ENCODE measurements at regions not wholly inside any gene's neighbourhood (a gene's known extent, or its start where the extent isn't known, plus 50 kb on each side); places are given as distances from the start of the nearest gene placed in this dataset.

DNA sequence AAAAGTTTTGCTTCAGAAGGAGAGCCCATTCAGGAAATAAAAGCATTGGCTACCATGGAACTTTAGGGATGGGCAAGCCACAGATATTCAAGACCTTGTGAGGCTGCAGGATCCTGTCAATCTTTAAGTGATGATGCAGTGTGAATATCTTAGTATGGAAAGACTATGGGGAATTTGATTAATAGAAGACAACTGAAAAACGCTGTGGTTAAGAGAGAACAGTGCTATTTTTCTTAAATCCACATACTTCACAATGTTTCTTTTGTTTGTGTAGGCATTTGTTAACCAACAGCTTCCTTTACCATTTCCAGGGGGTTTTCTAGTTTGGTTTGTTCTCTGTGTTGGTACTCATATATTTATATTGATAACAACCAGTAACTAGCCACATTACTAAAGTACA, 90.3 kb downstream of the TMEM212 start:
- no peak overlapping the region for H3K27ac ChIP-seq
- TF ChIP-seq EP300 (IDR thresholded peaks at IDR 0.05) (no peak), POLR2AphosphoS5 (IDR thresholded peaks at IDR 0.05) (no peak), POLR2A (IDR thresholded peaks at IDR 0.05) (no peak)
- TF ChIP-seq, protein P1, sequence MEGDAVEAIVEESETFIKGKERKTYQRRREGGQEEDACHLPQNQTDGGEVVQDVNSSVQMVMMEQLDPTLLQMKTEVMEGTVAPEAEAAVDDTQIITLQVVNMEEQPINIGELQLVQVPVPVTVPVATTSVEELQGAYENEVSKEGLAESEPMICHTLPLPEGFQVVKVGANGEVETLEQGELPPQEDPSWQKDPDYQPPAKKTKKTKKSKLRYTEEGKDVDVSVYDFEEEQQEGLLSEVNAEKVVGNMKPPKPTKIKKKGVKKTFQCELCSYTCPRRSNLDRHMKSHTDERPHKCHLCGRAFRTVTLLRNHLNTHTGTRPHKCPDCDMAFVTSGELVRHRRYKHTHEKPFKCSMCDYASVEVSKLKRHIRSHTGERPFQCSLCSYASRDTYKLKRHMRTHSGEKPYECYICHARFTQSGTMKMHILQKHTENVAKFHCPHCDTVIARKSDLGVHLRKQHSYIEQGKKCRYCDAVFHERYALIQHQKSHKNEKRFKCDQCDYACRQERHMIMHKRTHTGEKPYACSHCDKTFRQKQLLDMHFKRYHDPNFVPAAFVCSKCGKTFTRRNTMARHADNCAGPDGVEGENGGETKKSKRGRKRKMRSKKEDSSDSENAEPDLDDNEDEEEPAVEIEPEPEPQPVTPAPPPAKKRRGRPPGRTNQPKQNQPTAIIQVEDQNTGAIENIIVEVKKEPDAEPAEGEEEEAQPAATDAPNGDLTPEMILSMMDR (IDR thresholded peaks at IDR 0.05): no peak
- whole genome bisulfite sequencing, 2 donors (ENCODE audit: low coverage in 1 of 2): 75 to 79% methylated on average over 1 of the region's 1 CpG
- no peak overlapping the region for H3K4me3 ChIP-seq
- no peaks in the 10 kb centered on the region for H3K4me1 ChIP-seq
- no peaks in the 10 kb centered on the region for H3K36me3 ChIP-seq
- H3K9me3 ChIP-seq: no peaks in the 10 kb centered on the region
- ATAC-seq: no peak
- H3K27me3 ChIP-seq: no peaks in the 10 kb centered on the region

DNA sequence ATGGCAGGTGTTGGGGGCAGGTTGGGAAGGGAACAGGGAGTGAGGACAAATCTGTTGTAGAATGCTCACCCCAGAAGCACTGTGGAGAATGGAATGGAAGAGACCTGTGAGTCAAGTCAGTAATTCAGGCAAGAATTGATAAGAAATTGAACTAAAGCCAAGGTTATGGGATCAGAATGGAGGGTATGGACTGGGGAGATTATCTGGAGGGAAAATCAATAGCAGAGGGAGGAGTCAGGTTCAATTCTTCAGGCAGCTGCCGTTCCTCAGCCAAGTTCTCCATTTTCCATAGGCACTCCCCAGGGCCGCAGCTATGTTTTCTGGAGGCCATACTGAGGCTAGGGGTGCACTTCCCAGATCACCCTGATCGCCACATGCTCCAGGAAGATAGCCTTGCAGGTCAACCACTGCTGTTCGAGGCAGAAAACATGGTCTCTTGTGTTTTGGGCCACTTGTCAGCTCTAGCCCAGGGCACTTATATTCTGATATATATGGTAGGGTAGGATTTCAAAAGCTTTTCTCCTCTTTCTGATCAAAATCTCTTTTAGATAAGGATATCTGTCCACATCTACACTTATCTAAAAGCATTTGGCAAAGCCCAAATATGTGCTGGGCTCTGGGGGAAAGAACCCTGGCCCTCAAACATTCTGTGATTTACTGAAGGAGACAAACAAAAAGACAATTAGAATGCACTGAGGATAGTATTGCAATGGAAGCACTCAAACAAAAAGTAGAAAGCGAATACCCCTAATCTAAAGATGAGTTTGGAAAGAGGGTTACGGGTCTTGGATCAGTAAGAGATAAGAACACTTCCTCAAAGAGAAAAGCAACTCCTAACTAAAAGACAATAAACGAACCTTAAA, 92.3 kb downstream of the TMEM212 start:
- no peaks in the 10 kb centered on the region for H3K27me3 ChIP-seq
- no peak overlapping the region for H3K27ac ChIP-seq
- H3K4me3 ChIP-seq: no peak overlapping the region
- no peak for ATAC-seq
- TF ChIP-seq POLR2A (IDR thresholded peaks at IDR 0.05) (no peak), EP300 (IDR thresholded peaks at IDR 0.05) (no peak), POLR2AphosphoS5 (IDR thresholded peaks at IDR 0.05) (no peak)
- TF ChIP-seq, protein P1 (IDR thresholded peaks at IDR 0.05): no peak
- H3K36me3 ChIP-seq: no peaks in the 10 kb centered on the region
- no peaks in the 10 kb centered on the region for H3K4me1 ChIP-seq
- no peaks in the 10 kb centered on the region for H3K9me3 ChIP-seq
- 71 to 81% methylated on average over 5 to 7 of the region's 7 CpGs for WGBS, 2 donors (ENCODE audit: low coverage in 1 of 2)

DNA sequence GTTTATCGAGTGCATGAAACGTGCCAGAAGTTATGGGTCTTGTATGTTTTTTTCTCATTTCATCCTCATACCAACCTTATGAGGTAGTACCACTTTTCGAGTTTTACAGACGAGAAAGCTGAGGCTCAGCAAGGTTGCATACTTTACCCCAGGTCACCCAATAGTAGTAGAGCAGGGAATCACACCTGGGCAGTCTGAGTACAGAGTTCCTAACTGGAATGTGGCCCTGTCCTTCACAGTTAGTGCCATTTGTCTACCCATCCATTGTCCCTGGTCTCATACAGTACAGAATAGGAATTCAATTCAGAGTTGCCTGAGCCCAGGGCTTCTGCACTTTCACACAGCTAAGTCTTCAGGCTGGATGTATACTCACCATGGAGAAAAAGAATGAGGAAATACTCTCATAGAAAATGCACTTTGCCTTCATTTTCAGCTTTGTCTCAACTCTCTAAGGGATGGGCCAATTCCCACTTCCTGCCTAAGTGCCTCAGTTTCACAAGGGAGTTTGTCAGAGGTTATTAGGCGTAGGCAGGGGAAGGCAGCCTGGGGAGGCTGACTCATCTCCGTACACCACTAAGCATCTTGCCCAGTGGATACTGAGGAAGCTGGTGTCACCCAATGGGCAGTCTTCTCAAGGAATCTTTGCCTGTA, 93.2 kb downstream of the TMEM212 start:
- Histone ChIP-seq H3K4me3 (no peak overlapping the region), H3K36me3 (no peaks in the 10 kb centered on the region), H3K4me1 (no peaks in the 10 kb centered on the region), H3K9me3 (no peaks in the 10 kb centered on the region), H3K27me3 (no peaks in the 10 kb centered on the region), H3K27ac (no peak overlapping the region)
- 86 to 92% methylated on average over 5 to 6 of the region's 6 CpGs for WGBS, 2 donors (ENCODE audit: low coverage in 1 of 2)
- ATAC-seq: peak; percentile 43
- TF ChIP-seq EP300 (IDR thresholded peaks at IDR 0.05) (no peak), POLR2A (IDR thresholded peaks at IDR 0.05) (no peak), POLR2AphosphoS5 (IDR thresholded peaks at IDR 0.05) (no peak)
- TF ChIP-seq, protein P1 (IDR thresholded peaks at IDR 0.05): no peak

DNA sequence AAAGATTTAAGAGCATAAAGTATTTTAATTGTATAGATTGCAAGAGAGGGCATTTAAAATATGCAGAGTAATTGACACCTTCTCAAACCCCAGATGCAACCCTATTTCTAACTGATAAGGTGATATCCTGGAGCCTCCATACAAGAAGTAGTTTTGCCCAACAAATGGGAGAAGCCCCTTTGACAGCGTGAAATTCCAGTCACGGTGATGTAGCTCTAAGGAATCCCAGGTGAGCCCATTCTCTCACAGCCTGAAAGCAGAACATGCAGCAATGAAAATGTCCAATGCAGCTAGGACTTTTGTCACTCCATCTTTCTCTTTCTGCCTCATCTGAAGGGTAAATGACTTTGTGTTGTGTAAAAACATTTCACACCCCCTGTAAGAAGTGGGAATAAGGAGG, 96.4 kb downstream of the TMEM212 start:
- TF ChIP-seq EP300 (IDR thresholded peaks at IDR 0.05) (no peak), POLR2AphosphoS5 (IDR thresholded peaks at IDR 0.05) (no peak), POLR2A (IDR thresholded peaks at IDR 0.05) (no peak)
- TF ChIP-seq, protein P1 (IDR thresholded peaks at IDR 0.05): no peak
- H3K36me3 ChIP-seq: no peaks in the 10 kb centered on the region
- no peak overlapping the region for H3K4me3 ChIP-seq
- no peak overlapping the region for H3K27ac ChIP-seq
- H3K9me3 ChIP-seq: no peaks in the 10 kb centered on the region
- ATAC-seq: no peak
- H3K27me3 ChIP-seq: no peaks in the 10 kb centered on the region
- H3K4me1 ChIP-seq: peaks cover 0 to 4% (median 0%) of the 10 kb centered on the region in 3 donors
- WGBS, 2 donors (ENCODE audit: low coverage in 1 of 2): 83 to 89% methylated on average over 2 of the region's 2 CpGs

Data from gastroesophageal sphincter (tissue), 4 donors.